ENCODE measurements at regions not wholly inside any gene's neighbourhood (a gene's known extent, or its start where the extent isn't known, plus 50 kb on each side); places are given as distances from the start of the nearest gene placed in this dataset.

DNA sequence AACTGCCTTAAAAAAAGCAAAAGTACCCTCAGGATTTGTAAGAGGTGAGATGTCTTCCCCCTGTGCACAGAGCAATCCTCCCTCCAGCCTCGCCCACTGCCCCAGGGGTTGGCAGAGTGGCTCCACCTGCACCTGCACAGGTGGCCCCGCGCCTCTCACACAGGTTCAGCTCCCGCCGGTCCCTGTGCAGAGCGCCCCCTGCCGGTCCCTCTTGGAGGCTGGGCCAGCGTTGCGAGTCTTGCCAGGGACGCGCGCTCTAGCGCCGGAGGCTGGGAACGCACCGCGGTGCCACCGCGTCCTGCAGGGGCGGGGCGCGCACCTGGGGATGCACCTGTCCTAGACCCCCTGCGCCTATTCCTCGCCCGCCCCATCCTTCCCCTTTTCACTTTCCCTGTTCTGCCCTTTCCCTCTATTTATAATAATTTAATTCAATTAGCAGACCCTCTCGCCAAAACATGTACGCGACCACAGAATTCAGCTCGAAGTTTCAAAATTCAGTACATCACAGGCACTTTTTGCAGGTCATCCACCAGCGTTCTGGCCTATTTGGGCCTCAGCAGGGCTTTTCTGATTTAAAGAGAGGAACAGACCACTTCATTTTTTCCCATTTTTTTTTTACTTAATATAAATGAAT, 618.6 kb downstream of the AACS start (continued):
- no peak for TF ChIP-seq SRF (IDR thresholded peaks at IDR 0.05; ENCODE audit: low read depth, low read length)
